HG02798 (cell line): ENCODE measurements at regions not wholly inside any gene's neighbourhood (a gene's known extent, or its start where the extent isn't known, plus 50 kb on each side); places are given as distances from the start of the nearest gene placed in this dataset.
A peak's percentile ranks its signal among the peaks of the same experiment; 100 is the strongest.
"Not testable (repeated sequence)": the region's sequence is repeated elsewhere in the genome, so short reads cannot be mapped to it uniquely, and the experiment has no call there.

Experiments used
- ATAC-seq: cut with Tn5 transposase; IDR thresholded peaks from one replicate; pipeline ENCODE4 v1.9.1; 2021; ENCODE audit warnings: mild to moderate bottlenecking; ENCODE audit not compliant: unreplicated experiment, poor library complexity

DNA sequence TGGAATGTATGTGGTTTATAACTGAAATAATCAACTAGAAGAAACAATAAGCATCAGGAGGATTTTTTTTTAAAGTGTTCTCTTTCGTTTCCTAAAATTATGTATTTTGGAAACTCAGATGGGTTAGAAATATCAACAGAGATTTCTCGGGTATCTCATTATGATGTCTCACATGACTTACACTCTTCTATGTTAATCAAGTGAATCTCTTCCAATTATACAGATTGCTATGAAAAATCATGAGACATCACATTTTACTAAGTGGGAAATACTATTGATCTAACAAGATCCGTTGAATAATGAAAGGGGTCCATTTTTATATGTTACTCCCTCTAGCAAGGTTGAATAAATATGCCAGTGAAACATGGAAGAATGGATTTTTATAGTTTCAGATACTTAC is 54.7 kb upstream of the NRIP1 start:
- no peak for ATAC-seq

- ATAC-seq = no peak
These were observed 56.4 kb upstream of the NRIP1 start for GRCh38 chr21:15121097-15121654.

- ATAC-seq = no peak
These were observed 56.9 kb upstream of the NRIP1 start for GRCh38 chr21:15121655-15122120.

DNA sequence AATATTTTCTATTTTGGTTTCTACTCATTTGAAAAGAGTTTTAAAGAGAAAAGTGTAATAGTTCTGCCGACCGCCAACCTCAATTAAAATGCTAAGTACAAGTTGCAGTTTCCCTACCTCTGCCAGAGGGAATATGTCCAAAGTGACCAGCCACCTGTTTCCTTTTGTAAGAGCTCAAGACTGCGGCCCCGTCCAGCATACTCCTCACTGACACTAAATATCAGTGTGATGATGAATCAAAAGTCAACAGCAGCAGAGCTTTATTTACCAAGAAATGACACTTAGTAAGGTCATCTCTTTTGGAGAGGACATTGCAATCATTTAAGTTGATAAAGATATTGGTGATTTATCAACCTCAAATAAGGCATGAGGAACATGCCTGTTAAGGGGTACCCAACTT is 57.4 kb upstream of the NRIP1 start:
- no peak for ATAC-seq

GRCh38 chr21:15124731-15125130 is 59.9 kb upstream of the NRIP1 start:
- ATAC-seq = no peak

DNA sequence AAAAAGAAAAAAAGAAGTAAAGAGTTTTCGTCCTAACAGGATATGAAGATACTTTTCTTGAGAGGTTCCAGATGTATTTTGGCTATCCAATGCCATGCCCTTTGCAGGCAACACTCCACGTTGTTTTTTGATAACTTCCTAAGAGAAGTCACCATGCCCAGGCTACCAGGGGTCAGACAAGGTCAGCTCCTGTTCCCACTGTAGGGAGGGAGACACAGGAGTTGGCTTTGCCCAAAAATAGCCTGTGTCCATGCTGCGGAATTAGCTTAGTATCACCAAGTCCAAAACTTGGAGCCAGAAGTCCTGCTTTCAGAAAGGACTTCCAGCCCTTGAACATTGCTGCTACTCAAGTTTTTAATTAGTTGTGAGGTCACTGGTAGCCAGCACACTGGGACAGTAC is 62.1 kb upstream of the NRIP1 start:
- ATAC-seq = no peak

- ATAC-seq = no peak
These were observed 62.6 kb upstream of the NRIP1 start for GRCh38 chr21:15127437-15127836.

DNA sequence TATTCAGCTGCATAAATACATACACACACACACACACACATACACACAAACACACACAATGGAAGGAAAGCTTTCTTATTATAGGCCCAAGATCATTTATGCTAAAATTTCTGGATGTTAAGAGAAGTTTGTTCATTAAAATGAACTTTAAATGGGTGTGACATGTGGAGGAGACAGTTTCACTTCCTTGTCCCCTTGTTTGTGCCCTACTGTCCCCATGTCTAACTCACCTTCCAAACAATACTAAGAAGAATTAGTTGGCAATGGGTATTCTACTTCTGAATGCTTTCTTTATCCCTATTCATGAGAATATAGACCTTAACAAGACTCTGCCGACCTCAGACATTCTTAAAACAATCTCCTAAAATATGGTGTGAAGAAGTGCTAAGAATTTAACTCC is 63.5 kb upstream of the NRIP1 start:
- ATAC-seq = no peak

GRCh38 chr21:15128714-15129113 is 63.9 kb upstream of the NRIP1 start:
- not testable (repeated sequence) for ATAC-seq

- no peak for ATAC-seq
These were observed 65.5 kb upstream of the NRIP1 start for GRCh38 chr21:15130326-15130725.

DNA sequence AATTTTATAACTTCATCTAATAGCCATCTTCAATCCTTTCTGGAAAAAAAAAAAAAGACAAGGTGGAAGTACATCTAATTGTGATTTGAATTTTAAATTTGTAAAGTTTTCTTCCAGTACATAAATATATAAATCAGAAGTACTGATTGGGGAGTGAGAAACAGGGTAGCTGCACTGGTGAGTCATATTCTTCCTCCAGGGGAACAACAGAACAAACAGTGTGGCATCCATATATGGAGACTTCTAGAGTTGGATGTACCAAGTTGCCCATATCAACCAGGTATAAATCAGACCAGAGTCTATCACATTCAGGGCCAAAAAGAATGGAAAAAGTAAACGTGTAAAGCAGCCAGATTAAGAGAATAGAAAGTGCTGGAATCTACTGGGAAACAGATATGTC is 66.0 kb upstream of the NRIP1 start:
- ATAC-seq = no peak

- no peak for ATAC-seq
These were observed 68.0 kb upstream of the NRIP1 start for GRCh38 chr21:15132781-15133180.

DNA sequence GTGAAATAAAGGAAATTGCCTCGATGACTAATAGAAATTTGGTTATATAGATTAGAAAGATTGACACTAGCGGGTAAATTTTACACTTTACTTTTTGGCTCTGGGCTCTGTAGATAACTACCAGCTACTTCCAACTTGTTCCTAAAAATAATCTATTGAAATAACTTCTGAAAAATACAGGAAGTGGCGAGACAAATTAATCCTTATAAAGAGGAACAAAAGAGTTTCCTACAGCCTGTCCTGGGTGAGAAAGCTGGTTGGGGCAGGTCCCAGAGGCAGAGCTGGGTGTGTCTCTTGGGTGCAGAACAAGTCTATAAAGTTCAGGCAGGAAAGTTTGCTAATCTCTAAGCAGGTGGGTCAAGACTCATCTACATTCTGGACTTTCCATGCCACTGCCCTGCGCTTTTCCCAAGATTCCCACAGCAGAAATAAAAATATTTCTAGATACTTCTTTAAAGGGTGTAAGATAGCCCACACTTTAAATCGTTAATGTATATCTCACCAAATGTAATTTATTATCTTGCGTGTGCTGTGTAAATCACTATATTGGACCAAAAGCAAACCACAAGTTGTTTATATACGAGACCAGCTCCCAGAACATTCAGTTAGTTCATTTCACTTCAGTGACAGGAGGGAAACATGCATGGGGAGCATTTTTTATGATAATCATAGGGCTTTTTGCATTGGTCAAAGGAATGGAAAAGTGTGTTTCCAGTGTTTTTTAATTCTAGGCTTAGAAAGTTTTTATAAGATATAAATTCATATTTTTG is 70.1 kb upstream of the NRIP1 start:
- no peak for ATAC-seq

GRCh38 chr21:15135867-15136629 is 71.2 kb upstream of the NRIP1 start:
- ATAC-seq = no peak

DNA sequence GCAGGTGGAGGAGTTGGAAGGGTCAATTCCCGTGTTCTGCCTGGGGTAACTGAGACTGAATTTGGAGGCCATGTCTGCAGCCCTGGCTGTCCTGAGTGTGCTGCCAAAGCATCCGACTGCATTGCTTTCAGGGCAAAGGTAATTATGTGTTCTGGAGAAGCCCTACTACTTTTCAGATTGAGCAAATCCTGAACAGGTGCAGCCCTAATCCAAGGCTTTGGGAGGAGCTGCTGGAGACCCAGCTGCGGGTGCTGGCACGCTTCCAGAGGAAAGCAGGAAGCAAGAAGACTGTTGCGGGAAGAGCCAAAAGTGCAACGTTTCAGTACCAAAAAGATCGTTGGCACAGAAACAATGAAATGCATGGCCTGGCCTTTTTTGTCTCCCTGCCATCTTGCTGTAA is 73.7 kb upstream of the NRIP1 start:
- no peak for ATAC-seq

GRCh38 chr21:15139898-15140297 is 75.1 kb upstream of the NRIP1 start:
- ATAC-seq = no peak

DNA sequence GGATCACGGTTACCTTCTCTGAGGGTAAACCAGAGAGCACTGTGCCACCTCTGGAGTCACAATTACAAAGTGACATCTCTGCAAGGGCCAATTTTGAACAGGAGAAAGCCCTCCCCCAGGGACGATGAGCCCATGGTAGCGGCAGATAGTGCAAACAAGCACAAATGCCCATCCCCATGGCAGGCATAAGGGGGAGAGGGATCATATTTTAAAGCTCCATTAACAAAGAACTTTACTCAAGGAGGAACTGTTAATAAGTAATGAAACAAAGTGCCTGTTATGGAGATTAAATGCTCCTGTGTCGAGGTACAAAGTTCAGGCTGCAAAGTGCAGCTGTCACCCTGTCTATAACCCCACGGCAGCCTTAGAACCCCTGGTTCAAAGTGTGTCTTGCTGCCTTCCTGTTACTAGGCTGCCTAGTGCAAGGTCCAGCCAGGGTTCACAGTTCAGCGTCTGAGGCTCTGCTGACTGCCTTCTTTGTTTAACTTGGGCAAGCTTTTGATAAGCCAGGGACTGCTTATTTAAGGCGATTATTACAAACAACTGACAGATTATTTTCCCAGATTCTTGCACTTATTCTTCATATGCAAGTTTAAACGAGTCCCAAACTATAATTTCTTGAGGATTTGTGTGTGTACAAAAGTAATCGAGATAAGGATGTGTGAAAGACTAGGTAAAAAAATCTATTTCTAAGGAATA is 75.7 kb upstream of the NRIP1 start:
- peak; percentile 42 for ATAC-seq

DNA sequence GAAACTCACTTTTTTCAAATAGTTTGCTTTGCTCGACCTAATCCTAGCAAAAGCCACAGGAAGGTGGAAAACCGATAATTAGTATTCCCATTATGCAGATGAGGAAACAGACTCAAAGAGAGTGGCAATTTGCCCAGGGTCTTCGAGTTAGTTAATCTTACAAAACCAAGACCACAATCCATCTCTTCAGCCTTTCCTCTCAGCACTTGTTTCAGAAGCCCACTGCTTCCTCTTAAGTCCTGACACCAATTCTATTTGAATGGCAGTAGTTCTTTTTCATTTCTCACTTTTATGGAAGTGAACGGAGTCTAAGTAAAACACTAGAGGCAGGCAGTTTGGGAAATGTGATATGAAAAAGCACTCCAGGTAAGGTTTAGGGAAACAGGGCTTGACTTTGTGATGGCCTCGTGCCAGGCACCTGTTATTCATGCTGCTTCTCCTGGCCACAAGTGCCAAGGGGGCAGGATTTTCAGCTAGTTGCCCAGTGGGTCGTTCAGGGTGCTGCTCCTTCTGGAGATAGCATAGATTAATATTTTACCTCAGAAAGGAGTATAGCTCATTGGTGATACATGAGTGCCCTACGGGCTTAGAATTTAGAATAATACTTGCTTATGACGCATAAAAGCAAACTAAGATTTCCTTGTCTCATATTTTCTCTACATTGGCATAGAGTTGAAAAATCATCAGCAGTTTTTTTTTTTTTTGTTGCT is 76.6 kb upstream of the NRIP1 start:
- ATAC-seq = no peak

- no peak for ATAC-seq
These were observed 79.2 kb upstream of the NRIP1 start for GRCh38 chr21:15144026-15144425.

DNA sequence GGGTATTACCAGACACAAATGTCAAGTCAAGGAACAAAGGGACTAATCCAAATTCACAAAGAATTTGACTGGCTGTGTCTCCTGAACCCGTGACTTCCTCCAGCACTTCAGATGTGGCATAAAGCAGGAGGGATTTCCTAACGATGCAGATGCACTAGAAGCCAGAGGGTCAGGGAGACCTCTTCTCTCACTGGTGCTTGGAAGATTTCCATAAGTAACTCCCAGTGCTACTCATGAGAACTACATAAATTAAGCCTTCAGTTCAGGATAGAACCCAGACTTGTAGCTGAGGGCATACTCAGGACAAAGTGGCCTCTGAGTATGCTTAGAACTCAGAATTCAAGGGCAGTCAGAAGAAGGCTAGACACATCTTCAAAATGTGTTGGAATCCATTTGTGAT is 83.6 kb upstream of the NRIP1 start:
- ATAC-seq = no peak
